ENCODE measurements at regions not wholly inside any gene's neighbourhood (a gene's known extent, or its start where the extent isn't known, plus 50 kb on each side); places are given as distances from the start of the nearest gene placed in this dataset.

DNA sequence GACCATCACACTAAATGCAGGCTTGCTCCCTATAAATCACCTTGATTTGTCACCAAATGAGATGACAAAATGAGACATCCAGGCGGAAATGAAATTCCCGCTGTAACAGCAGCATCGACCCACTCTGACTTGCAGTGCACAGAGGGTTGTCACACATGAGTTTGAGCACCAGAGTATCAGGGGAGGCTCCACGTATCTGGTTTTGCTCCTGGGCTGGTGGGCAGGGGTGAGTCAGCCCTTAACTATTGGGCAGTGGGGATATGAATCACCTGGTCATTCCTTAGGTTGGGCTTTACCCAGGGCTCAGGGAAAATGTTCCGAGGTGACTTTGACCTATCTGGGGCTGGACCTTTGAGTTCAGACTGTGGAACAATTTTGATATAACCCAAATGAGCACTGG is 245.2 kb upstream of the CCL2 start:
- TF ChIP-seq, protein P1, sequence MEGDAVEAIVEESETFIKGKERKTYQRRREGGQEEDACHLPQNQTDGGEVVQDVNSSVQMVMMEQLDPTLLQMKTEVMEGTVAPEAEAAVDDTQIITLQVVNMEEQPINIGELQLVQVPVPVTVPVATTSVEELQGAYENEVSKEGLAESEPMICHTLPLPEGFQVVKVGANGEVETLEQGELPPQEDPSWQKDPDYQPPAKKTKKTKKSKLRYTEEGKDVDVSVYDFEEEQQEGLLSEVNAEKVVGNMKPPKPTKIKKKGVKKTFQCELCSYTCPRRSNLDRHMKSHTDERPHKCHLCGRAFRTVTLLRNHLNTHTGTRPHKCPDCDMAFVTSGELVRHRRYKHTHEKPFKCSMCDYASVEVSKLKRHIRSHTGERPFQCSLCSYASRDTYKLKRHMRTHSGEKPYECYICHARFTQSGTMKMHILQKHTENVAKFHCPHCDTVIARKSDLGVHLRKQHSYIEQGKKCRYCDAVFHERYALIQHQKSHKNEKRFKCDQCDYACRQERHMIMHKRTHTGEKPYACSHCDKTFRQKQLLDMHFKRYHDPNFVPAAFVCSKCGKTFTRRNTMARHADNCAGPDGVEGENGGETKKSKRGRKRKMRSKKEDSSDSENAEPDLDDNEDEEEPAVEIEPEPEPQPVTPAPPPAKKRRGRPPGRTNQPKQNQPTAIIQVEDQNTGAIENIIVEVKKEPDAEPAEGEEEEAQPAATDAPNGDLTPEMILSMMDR (IDR thresholded peaks at IDR 0.05): no peak
- TF ChIP-seq EZH2 (IDR thresholded peaks at IDR 0.05; ENCODE audit: borderline replicate concordance, insufficient read depth, low read depth, low read length, poor library complexity, severe bottlenecking): no peak
